ENCODE measurements at regions not wholly inside any gene's neighbourhood (a gene's known extent, or its start where the extent isn't known, plus 50 kb on each side); places are given as distances from the start of the nearest gene placed in this dataset.

DNA sequence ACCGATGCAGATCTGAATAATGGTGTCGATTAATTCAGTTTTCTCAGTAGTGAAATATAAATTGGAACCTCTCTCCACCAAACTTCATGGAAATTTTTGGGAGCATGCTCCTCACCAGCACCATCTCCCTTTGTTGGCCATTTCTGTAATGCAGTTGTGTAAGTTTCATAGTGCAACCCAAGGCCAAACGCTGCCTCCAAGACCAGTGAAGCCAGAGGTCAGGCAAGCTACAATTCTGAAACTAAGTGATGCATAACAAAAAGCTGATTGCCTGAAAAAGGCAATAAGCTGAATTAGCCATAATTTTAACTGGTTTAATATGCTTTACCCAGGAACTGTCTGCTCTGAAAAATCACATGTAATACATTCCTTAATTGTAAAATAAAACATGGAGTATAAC is 138.3 kb upstream of the TACR1 start:
- no peak for TF ChIP-seq CTCF (IDR thresholded peaks at IDR 0.05; ENCODE audit: low read depth, low read length)
- DNase-seq (ENCODE audit: extremely low read depth, low read depth), result no peak

GRCh38 chr2:75337016-75337415 is 137.7 kb upstream of the TACR1 start:
- no peak for TF ChIP-seq CTCF (IDR thresholded peaks at IDR 0.05; ENCODE audit: low read depth, low read length)

DNA sequence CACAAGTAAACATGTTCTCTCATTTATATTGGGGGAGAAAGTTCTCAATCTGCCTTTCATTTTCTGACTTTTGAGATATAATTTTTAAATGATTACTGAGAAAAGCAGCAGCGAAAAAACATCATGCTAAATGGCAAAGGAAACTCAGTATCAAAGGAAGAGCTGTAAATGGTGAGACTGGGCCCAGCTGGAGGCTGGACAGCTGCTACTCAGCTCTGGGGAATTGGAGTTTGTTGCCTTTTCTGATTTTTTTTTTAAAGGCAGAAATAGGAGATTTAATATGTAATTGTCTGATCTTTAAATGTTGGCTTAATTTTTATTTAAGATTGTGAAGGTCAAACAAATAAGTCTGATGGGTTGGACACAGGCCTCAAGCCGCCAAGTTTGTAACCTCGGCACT is 137.1 kb upstream of the TACR1 start:
- no peak for DNase-seq (ENCODE audit: extremely low read depth, low read depth)
- TF ChIP-seq CTCF (IDR thresholded peaks at IDR 0.05; ENCODE audit: low read depth, low read length), result no peak

More at GRCh38 chr2:75337016-75337415, 137.7 kb upstream of the TACR1 start:
- no peak for DNase-seq (ENCODE audit: extremely low read depth, low read depth)

DNA sequence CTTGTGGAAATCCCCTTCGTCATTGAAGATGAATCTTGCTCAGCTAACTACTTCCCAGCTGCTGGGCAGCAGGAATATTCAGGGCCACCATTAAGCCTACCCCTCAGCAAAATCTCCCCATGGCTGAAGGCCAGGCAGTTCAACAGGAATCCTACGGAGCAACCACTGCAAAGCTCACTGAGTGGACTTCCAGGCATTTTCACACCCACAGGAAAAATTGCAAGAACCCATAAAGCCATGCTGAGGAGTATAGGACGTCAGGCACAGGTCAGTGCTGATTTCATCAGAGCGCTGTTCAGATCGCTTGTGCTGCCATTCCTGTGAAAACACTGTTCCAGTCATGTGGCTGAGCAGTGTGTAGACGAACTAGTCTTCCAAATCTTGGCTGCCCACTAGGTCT is 134.8 kb upstream of the TACR1 start:
- TF ChIP-seq CTCF (IDR thresholded peaks at IDR 0.05; ENCODE audit: low read depth, low read length), result no peak
- no peak for DNase-seq (ENCODE audit: extremely low read depth, low read depth)

DNA sequence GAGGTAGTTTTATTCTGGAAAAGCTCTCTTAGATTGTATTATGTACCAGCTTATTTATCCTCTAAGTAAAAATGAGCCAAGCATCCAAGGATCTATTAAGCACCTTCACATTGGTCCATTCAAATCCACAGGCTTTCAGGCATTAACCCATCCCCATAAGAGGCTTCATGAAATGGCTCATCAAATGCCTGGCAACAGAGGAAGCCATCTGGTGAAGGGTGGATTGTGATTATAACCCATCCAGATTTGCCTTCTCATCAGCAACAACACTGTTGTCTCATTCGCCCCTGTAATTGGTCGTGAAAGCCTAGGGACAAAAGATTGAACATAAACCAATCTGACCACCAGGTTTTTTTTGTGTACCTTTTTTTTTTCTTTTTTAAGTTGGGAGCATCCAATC is 134.3 kb upstream of the TACR1 start:
- no peak for DNase-seq (ENCODE audit: extremely low read depth, low read depth)
- TF ChIP-seq CTCF (IDR thresholded peaks at IDR 0.05; ENCODE audit: low read depth, low read length), result no peak

GRCh38 chr2:75328156-75328555 is 128.8 kb upstream of the TACR1 start:
- TF ChIP-seq CTCF (IDR thresholded peaks at IDR 0.05; ENCODE audit: low read depth, low read length), result no peak
- DNase-seq (ENCODE audit: extremely low read depth, low read depth), result no peak

DNA sequence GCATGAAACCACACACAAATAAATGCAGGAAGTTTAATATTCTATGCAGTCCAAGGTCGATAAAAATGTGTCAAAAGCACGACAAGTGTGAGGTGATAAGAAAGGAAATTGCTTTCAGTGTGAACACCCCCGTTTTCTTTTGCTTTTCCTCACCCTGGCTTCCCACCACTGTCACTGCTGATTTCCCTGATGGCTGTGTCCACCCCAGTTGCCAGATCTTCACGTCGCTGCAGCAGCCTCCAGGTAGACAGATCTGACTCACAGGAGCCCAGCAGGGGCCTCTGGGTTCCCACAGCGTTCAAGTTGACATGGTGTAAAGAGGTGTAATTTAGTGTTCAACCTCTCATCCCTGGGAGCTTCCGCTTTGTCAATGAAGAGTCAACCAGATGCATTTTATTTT is 128.0 kb upstream of the TACR1 start:
- no peak for DNase-seq (ENCODE audit: extremely low read depth, low read depth)
- no peak for TF ChIP-seq CTCF (IDR thresholded peaks at IDR 0.05; ENCODE audit: low read depth, low read length)
